WTC11 (cell line): ENCODE measurements at regions not wholly inside any gene's neighbourhood (a gene's known extent, or its start where the extent isn't known, plus 50 kb on each side); places are given as distances from the start of the nearest gene placed in this dataset.

Experiments used
- CREM ChIP-seq: sonication (generic); formaldehyde crosslinking; IDR thresholded peaks from 2 replicates; pipeline ENCODE4 v1.8.1; 2022; ENCODE audit warnings: mild to moderate bottlenecking, missing genetic modification reagents, moderate library complexity
- ZNF423 ChIP-seq: fragments of 250-450 bp; sonication (Bioruptor Pico); IDR thresholded peaks from 2 replicates; pipeline ENCODE4 v2.1.2; 2022; ENCODE audit warnings: mild to moderate bottlenecking, moderate library complexity
- TF ChIP-seq, protein P1 (sequence below): fragments of 200-600 bp; IDR thresholded peaks from 2 replicates; pipeline ENCODE4 v1.8.0; 2022; ENCODE audit warnings: antibody characterized with exemption
- TF ChIP-seq, protein P2 (sequence below): sonication (generic); formaldehyde crosslinking; IDR thresholded peaks from 2 replicates; pipeline ENCODE4 v1.8.0; 2023; ENCODE audit warnings: missing genetic modification reagents
- TF ChIP-seq, protein P3 (sequence below): sonication (generic); formaldehyde crosslinking; IDR thresholded peaks from 2 replicates; pipeline ENCODE4 v1.8.1; 2022; ENCODE audit warnings: mild to moderate bottlenecking, missing genetic modification reagents, moderate library complexity, borderline replicate concordance

DNA sequence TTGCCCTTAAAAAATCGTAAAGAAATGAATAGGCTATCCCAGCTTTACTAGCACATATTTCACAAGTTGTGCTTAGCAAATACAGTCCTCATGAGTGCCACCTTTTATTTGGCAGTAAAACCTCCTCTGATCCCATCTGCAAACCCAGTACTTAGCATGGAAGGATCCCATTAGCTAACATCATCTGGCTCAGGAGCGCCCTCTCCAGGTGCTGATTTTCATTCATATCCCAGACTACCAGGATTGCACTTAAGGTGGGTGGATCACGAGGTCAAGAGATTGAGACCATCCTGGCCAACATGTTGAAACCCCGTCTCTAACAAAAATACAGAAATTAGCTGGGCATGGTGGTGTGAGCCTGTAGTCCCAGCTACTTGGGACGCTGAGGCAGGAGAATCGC is 76.1 kb upstream of the PAX6 start:
- TF ChIP-seq, protein P1, sequence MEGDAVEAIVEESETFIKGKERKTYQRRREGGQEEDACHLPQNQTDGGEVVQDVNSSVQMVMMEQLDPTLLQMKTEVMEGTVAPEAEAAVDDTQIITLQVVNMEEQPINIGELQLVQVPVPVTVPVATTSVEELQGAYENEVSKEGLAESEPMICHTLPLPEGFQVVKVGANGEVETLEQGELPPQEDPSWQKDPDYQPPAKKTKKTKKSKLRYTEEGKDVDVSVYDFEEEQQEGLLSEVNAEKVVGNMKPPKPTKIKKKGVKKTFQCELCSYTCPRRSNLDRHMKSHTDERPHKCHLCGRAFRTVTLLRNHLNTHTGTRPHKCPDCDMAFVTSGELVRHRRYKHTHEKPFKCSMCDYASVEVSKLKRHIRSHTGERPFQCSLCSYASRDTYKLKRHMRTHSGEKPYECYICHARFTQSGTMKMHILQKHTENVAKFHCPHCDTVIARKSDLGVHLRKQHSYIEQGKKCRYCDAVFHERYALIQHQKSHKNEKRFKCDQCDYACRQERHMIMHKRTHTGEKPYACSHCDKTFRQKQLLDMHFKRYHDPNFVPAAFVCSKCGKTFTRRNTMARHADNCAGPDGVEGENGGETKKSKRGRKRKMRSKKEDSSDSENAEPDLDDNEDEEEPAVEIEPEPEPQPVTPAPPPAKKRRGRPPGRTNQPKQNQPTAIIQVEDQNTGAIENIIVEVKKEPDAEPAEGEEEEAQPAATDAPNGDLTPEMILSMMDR, result peak; percentile 52
- TF ChIP-seq, protein P2, sequence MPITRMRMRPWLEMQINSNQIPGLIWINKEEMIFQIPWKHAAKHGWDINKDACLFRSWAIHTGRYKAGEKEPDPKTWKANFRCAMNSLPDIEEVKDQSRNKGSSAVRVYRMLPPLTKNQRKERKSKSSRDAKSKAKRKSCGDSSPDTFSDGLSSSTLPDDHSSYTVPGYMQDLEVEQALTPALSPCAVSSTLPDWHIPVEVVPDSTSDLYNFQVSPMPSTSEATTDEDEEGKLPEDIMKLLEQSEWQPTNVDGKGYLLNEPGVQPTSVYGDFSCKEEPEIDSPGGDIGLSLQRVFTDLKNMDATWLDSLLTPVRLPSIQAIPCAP (CRISPR knock-in tag), result no peak
- TF ChIP-seq, protein P3, sequence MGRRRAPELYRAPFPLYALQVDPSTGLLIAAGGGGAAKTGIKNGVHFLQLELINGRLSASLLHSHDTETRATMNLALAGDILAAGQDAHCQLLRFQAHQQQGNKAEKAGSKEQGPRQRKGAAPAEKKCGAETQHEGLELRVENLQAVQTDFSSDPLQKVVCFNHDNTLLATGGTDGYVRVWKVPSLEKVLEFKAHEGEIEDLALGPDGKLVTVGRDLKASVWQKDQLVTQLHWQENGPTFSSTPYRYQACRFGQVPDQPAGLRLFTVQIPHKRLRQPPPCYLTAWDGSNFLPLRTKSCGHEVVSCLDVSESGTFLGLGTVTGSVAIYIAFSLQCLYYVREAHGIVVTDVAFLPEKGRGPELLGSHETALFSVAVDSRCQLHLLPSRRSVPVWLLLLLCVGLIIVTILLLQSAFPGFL (CRISPR knock-in tag), result no peak
- TF ChIP-seq CREM (CRISPR knock-in tag), result no peak
- TF ChIP-seq ZNF423, result no peak
